K562 (cell line): ENCODE measurements at regions not wholly inside any gene's neighbourhood (a gene's known extent, or its start where the extent isn't known, plus 50 kb on each side); places are given as distances from the start of the nearest gene placed in this dataset.

Source experiments
- ATAC-seq: fragments of 200-7000 bp; cut with Tn5 transposase; 3 replicates; pipeline ENCODE4 v1.9.1; 2020; ENCODE audit warnings: moderate library complexity
- BruUV-seq: library from RNA; stranded (reverse); fragments of 400-500 nt; replicated peaks from 2 replicates; lab custom pipeline; 2021; lab: Mats Ljungman, UMichigan
- CTCF ChIA-PET: fragments of 300-600 bp; formaldehyde crosslinking; extraction: SDS; loops from one replicate; lab custom pipeline; 2021; ENCODE audit warnings: low intra/inter-chr PET ratio; lab: Yijun Ruan, JAX
- POLR2A ChIA-PET: fragments of 300-600, 350-650 bp; sonication (Branson Sonifier 250); formaldehyde crosslinking; extraction: SDS; loops from one replicate; lab custom pipeline; 2021; ENCODE audit warnings: antibody characterized with exemption, inconsistent platforms; lab: Yijun Ruan, JAX
- DNase-seq, 4 experiments: peaks; one replicate each; pipeline versions ENCODE4 v3.0.0 to v3.0.0-alpha.2; 2011 to 2018; ENCODE audit warnings: low spot score in 3 of 4, mixed read lengths in 3 of 4; ENCODE audit errors: extremely low read depth in 1 of 4
- FAIRE-seq: peaks from 2 replicates; lab custom pipeline; 2011; peaks lifted over from hg19 to GRCh38; lab: Jason Lieb, UNC
- H2AFZ ChIP-seq: 2 replicates; pipeline ENCODE4 v1.6.0; 2011; ENCODE audit warnings: low read depth, low read length, control low read depth, inconsistent platforms
- H3K27ac ChIP-seq: fragments of 200-600 bp; 3 replicates; pipeline ENCODE4 v1.8.0; 2011; ENCODE audit warnings: low read depth, mild to moderate bottlenecking, control low read depth, inconsistent platforms, low read length, moderate library complexity, mixed read lengths; ENCODE audit errors: extremely low read depth
- H3K27me3 ChIP-seq, 2 experiments: fragments of 300-600 bp in 1 of 2; 2 replicates in 1 of 2; 3 replicates in 1 of 2; pipeline versions ENCODE4 v1.6.0 to v1.8.0; 2011; ENCODE audit warnings: inconsistent platforms in 2 of 2, low read length in 2 of 2, mild to moderate bottlenecking in 1 of 2, mixed read lengths in 1 of 2, moderate library complexity in 1 of 2; ENCODE audit not compliant: control insufficient read depth in 2 of 2, insufficient read depth in 2 of 2
- H3K36me3 ChIP-seq: fragments of 300-600 bp; 3 replicates; pipeline ENCODE4 v1.8.0; 2011; ENCODE audit warnings: mild to moderate bottlenecking, low read length, inconsistent platforms; ENCODE audit not compliant: control insufficient read depth, insufficient read depth
- H3K4me1 ChIP-seq, 2 experiments: fragments of 200-600 bp in 1 of 2; replicated peaks in 1 of 2; 2 replicates in 1 of 2; 3 replicates in 1 of 2; pipeline versions ENCODE4 v1.5.1 to v1.8.0; 2011; ENCODE audit warnings: inconsistent platforms in 2 of 2, low read length in 2 of 2, mild to moderate bottlenecking in 1 of 2, mixed read lengths in 1 of 2, moderate library complexity in 1 of 2; ENCODE audit not compliant: control insufficient read depth in 2 of 2, insufficient read depth in 2 of 2
- H3K4me2 ChIP-seq: 2 replicates; pipeline ENCODE4 v1.6.1; 2011; ENCODE audit warnings: low read length, control low read depth, inconsistent platforms, mixed read lengths; ENCODE audit not compliant: insufficient read depth
- H3K4me3 ChIP-seq: fragments of 200-600 bp; sonication (generic), shearing (Covaris generic); 2 replicates; pipeline ENCODE4 v1.5.1; 2016; ENCODE audit warnings: control low read depth, inconsistent platforms
- H3K79me2 ChIP-seq: fragments of 200-600 bp; 3 replicates; pipeline ENCODE4 v1.8.0; 2011; ENCODE audit warnings: low read length, inconsistent platforms; ENCODE audit not compliant: control insufficient read depth, insufficient read depth
- H3K9ac ChIP-seq, 2 experiments: 2 replicates each; pipeline versions ENCODE4 v1.6.0 to v1.6.1; 2011; ENCODE audit warnings: low read depth in 2 of 2, low read length in 2 of 2, control low read depth in 1 of 2, inconsistent platforms in 1 of 2, mild to moderate bottlenecking in 1 of 2, mixed read lengths in 1 of 2; ENCODE audit not compliant: insufficient read depth in 1 of 2
- H3K9me1 ChIP-seq: one replicate; pipeline ENCODE4 v1.6.0; 2011; ENCODE audit warnings: inconsistent platforms, mild to moderate bottlenecking, low read length, moderate library complexity; ENCODE audit not compliant: control insufficient read depth, insufficient read depth
- H3K9me3 ChIP-seq: replicated peaks from 2 replicates; pipeline ENCODE4 v1.5.1; 2011; ENCODE audit warnings: low read depth, low read length, inconsistent platforms; ENCODE audit not compliant: control insufficient read depth, insufficient read depth
- H4K20me1 ChIP-seq: replicated peaks from 2 replicates; pipeline ENCODE4 v1.6.1; 2011; ENCODE audit warnings: low read length, inconsistent platforms, mixed read lengths; ENCODE audit not compliant: control insufficient read depth, insufficient read depth
- ARID4B ChIP-seq: sonication (generic); formaldehyde crosslinking; IDR thresholded peaks from 2 replicates; pipeline ENCODE4 v1.8.0; 2022; ENCODE audit warnings: mild to moderate bottlenecking, missing genetic modification reagents
- CREB1 ChIP-seq, 2 experiments: sonication (generic) in 1 of 2; formaldehyde crosslinking in 1 of 2; IDR thresholded peaks; 2 replicates each; pipeline versions ENCODE4 v1.6.1 to v1.8.0; 2012 to 2022; ENCODE audit warnings: inconsistent platforms in 1 of 2, mild to moderate bottlenecking in 1 of 2, missing genetic modification reagents in 1 of 2, moderate library complexity in 1 of 2
- FOXA1 ChIP-seq: fragments of 450-650 bp; IDR thresholded peaks from 2 replicates; pipeline ENCODE4 v1.6.1; 2016; ENCODE audit warnings: mild to moderate bottlenecking, borderline replicate concordance
- GABPB2 ChIP-seq: fragments of 250-450 bp; sonication (Bioruptor Pico); conservative IDR thresholded peaks from 2 replicates; pipeline ENCODE4 v1.5.1; 2021; ENCODE audit warnings: mild to moderate bottlenecking
- GTF2F1 ChIP-seq: IDR thresholded peaks from 2 replicates; pipeline ENCODE4 v1.6.1; 2011; ENCODE audit warnings: low read depth, low read length, improper control_type of control experiment
- NFYB ChIP-seq: IDR thresholded peaks from 2 replicates; pipeline ENCODE4 v1.6.1; 2011; ENCODE audit warnings: mild to moderate bottlenecking, moderate library complexity; ENCODE audit not compliant: insufficient read length; ENCODE audit errors: extremely low read depth
- NR2C1 ChIP-seq, 2 experiments: fragments of 450-650 bp; IDR thresholded peaks; 2 replicates each; pipeline ENCODE4 v1.6.1; 2017; ENCODE audit warnings: mild to moderate bottlenecking in 2 of 2, antibody characterized with exemption in 1 of 2, inconsistent platforms in 1 of 2, missing compliant biosample characterization in 1 of 2, missing genetic modification characterization in 1 of 2
- ZC3H11A ChIP-seq: IDR thresholded peaks from 2 replicates; pipeline ENCODE4 v1.6.1; 2012; ENCODE audit warnings: low read depth, low read length, improper control_type of control experiment
- ZNF134 ChIP-seq: fragments of 250-450 bp; sonication (Bioruptor Pico); conservative IDR thresholded peaks from 2 replicates; pipeline ENCODE4 v1.4.0; 2020
- ZNF140 ChIP-seq: fragments of 250-450 bp; sonication (Bioruptor Pico); IDR thresholded peaks from 2 replicates; pipeline ENCODE4 v1.8.0; 2021; ENCODE audit warnings: moderate library complexity, mild to moderate bottlenecking, inconsistent platforms
- ZNF445 ChIP-seq: fragments of 250-450 bp; sonication (Bioruptor Pico); IDR thresholded peaks from 2 replicates; pipeline ENCODE4 v1.4.0; 2020; ENCODE audit warnings: low read depth, mild to moderate bottlenecking, moderate library complexity
- WGBS: fragments of 100-300 bp; shearing (Covaris generic); methylation state at CpG from one replicate; pipeline ENCODE4 v1.1.6; 2016; ENCODE audit warnings: low coverage, mixed read lengths; ENCODE audit not compliant: insufficient coverage; ENCODE audit errors: missing lambda C conversion rate; 5-methylcytosine and 5-hydroxymethylcytosine counted together
- in situ Hi-C: fragments of 300-500 bp; cut with MboI; formaldehyde crosslinking; loops from 4 replicates; pipeline ENCODE4 v1.15.0; 2018; ENCODE audit warnings: inconsistent platforms, mixed read lengths
- intact Hi-C: fragments of 100-400 bp; cut with micrococcal nuclease; formaldehyde crosslinking; loops from 2 replicates; pipeline ENCODE4 v1.14.2; 2022
- TF ChIP-seq, protein P1 (sequence below): fragments of 200-400 bp; formaldehyde crosslinking; IDR thresholded peaks from 2 replicates; pipeline ENCODE4 v1.6.1; 2017; ENCODE audit warnings: mild to moderate bottlenecking, low read depth, low read length, moderate library complexity

- no TSS peak for BruUV-seq
- H3K9me1 ChIP-seq: no peaks in the 10 kb centered on the region
- no peak overlapping the region for H3K27ac ChIP-seq
- no peaks in the 10 kb centered on the region for H3K4me1 ChIP-seq
- H3K4me2 ChIP-seq: no peak overlapping the region
- POLR2A ChIA-PET: no interaction called here
- intact Hi-C loops: no loop called here
- no peak for ATAC-seq
- in situ Hi-C loops: no loop called here
- CTCF ChIA-PET: no interaction called here
- H2AFZ ChIP-seq: no peak overlapping the region
- 0 out of 2 replicates have a peak, but pooled peaks cover 3% of the 10 kb centered on the region for H4K20me1 ChIP-seq
- no peak for FAIRE-seq
- no peak overlapping the region for H3K4me3 ChIP-seq
- H3K79me2 ChIP-seq: no peaks in the 10 kb centered on the region
- 0% methylated on average over 1 of the region's 1 CpG for WGBS
- no peaks in the 10 kb centered on the region for H3K9me3 ChIP-seq
- H3K27me3 ChIP-seq: peaks cover 0 to 5% of the 10 kb centered on the region in 2 experiments; a peak in 3 of 5 replicates
- no peaks in the 10 kb centered on the region for H3K36me3 ChIP-seq
- DNase-seq: no peak
- H3K9ac ChIP-seq: no peak overlapping the region
- no peak for TF ChIP-seq NR2C1 (IDR thresholded peaks at IDR 0.05)
- TF ChIP-seq NR2C1 (tag; IDR thresholded peaks at IDR 0.05): no peak
- TF ChIP-seq FOXA1: no peak
- TF ChIP-seq ZNF140 (CRISPR knock-in tag): no peak
- no peak for TF ChIP-seq ZNF134 (CRISPR knock-in tag)
- TF ChIP-seq GTF2F1: no peak
- TF ChIP-seq, protein P1, sequence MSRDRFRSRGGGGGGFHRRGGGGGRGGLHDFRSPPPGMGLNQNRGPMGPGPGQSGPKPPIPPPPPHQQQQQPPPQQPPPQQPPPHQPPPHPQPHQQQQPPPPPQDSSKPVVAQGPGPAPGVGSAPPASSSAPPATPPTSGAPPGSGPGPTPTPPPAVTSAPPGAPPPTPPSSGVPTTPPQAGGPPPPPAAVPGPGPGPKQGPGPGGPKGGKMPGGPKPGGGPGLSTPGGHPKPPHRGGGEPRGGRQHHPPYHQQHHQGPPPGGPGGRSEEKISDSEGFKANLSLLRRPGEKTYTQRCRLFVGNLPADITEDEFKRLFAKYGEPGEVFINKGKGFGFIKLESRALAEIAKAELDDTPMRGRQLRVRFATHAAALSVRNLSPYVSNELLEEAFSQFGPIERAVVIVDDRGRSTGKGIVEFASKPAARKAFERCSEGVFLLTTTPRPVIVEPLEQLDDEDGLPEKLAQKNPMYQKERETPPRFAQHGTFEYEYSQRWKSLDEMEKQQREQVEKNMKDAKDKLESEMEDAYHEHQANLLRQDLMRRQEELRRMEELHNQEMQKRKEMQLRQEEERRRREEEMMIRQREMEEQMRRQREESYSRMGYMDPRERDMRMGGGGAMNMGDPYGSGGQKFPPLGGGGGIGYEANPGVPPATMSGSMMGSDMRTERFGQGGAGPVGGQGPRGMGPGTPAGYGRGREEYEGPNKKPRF: no peak
- TF ChIP-seq GABPB2 (CRISPR knock-in tag): no peak
- TF ChIP-seq ZNF445: no peak
- TF ChIP-seq ARID4B (CRISPR knock-in tag): no peak
- TF ChIP-seq NFYB: no peak
- TF ChIP-seq ZC3H11A: no peak
- no peak for TF ChIP-seq CREB1 (IDR thresholded peaks at IDR 0.05)
- no peak for TF ChIP-seq CREB1 (CRISPR knock-in tag; IDR thresholded peaks at IDR 0.05)
These were observed 331.3 kb downstream of the CYRIA start for GRCh38 chr2:16334366-16334765.
